HL-60 (cell line): ENCODE measurements at regions not wholly inside any gene's neighbourhood (a gene's known extent, or its start where the extent isn't known, plus 50 kb on each side); places are given as distances from the start of the nearest gene placed in this dataset.

Source experiments
- GABPA ChIP-seq: IDR thresholded peaks from 2 replicates; pipeline ENCODE4 v1.6.1; 2012; ENCODE audit warnings: low read depth
- POLR2AphosphoS5 ChIP-seq: IDR thresholded peaks from 2 replicates; pipeline ENCODE4 v1.6.1; 2012; ENCODE audit warnings: low read depth
- SPI1 ChIP-seq: IDR thresholded peaks from 2 replicates; pipeline ENCODE4 v1.6.1; 2012; ENCODE audit warnings: low read depth, mild to moderate bottlenecking, borderline replicate concordance
- TF ChIP-seq, protein P1 (sequence below): IDR thresholded peaks from one replicate; pipeline ENCODE4 v1.5.1; 2011; ENCODE audit warnings: low read length, control low read depth, inconsistent platforms; ENCODE audit not compliant: insufficient read depth
- TF ChIP-seq, protein P2 (sequence below): IDR thresholded peaks from 2 replicates; pipeline ENCODE4 v1.6.1; 2012; ENCODE audit warnings: low read depth; ENCODE audit not compliant: insufficient replicate concordance

DNA sequence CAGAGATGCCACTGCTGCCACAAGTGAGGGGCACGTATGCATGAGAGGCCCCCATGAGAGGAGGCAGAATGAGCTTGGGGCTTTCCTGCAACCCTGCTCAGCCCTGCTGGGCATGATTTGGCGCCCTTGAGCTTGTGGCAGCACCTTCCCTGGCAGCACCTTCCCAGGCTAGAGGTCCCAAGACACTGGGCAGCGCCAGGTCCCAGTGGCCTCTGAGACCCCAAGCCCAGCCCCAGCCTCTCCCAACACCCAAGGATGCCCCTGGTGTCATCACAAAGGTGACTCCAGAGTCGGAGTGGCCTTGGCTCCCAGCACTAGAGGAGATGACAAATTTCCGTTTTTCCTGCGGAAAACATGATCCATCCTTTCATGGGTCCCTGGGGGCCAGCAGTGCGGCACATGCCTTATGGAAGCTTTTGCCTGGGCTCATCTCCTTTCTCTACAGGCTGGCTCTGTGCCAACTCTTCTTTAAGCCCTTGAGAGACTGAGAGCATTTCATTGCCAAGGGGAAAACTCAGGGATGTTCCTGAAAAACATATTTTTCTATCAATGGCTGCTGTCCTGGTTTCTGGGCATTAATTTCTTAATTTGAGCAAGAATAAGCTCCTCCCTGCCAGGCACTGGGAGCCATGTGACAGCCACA is 77.1 kb upstream of the ADAMTS2 start:
- TF ChIP-seq, protein P1, sequence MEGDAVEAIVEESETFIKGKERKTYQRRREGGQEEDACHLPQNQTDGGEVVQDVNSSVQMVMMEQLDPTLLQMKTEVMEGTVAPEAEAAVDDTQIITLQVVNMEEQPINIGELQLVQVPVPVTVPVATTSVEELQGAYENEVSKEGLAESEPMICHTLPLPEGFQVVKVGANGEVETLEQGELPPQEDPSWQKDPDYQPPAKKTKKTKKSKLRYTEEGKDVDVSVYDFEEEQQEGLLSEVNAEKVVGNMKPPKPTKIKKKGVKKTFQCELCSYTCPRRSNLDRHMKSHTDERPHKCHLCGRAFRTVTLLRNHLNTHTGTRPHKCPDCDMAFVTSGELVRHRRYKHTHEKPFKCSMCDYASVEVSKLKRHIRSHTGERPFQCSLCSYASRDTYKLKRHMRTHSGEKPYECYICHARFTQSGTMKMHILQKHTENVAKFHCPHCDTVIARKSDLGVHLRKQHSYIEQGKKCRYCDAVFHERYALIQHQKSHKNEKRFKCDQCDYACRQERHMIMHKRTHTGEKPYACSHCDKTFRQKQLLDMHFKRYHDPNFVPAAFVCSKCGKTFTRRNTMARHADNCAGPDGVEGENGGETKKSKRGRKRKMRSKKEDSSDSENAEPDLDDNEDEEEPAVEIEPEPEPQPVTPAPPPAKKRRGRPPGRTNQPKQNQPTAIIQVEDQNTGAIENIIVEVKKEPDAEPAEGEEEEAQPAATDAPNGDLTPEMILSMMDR, result no peak
- TF ChIP-seq POLR2AphosphoS5 (no peak), SPI1 (no peak), GABPA (no peak)
- TF ChIP-seq, protein P2, sequence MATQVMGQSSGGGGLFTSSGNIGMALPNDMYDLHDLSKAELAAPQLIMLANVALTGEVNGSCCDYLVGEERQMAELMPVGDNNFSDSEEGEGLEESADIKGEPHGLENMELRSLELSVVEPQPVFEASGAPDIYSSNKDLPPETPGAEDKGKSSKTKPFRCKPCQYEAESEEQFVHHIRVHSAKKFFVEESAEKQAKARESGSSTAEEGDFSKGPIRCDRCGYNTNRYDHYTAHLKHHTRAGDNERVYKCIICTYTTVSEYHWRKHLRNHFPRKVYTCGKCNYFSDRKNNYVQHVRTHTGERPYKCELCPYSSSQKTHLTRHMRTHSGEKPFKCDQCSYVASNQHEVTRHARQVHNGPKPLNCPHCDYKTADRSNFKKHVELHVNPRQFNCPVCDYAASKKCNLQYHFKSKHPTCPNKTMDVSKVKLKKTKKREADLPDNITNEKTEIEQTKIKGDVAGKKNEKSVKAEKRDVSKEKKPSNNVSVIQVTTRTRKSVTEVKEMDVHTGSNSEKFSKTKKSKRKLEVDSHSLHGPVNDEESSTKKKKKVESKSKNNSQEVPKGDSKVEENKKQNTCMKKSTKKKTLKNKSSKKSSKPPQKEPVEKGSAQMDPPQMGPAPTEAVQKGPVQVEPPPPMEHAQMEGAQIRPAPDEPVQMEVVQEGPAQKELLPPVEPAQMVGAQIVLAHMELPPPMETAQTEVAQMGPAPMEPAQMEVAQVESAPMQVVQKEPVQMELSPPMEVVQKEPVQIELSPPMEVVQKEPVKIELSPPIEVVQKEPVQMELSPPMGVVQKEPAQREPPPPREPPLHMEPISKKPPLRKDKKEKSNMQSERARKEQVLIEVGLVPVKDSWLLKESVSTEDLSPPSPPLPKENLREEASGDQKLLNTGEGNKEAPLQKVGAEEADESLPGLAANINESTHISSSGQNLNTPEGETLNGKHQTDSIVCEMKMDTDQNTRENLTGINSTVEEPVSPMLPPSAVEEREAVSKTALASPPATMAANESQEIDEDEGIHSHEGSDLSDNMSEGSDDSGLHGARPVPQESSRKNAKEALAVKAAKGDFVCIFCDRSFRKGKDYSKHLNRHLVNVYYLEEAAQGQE, result no peak
